PC-3 (cell line): ENCODE measurements at regions not wholly inside any gene's neighbourhood (a gene's known extent, or its start where the extent isn't known, plus 50 kb on each side); places are given as distances from the start of the nearest gene placed in this dataset.

ENCODE experiments used
- ATAC-seq: fragments of 200-7000 bp; cut with Tn5 transposase; 2 replicates; pipeline ENCODE4 v1.9.1; 2020; ENCODE audit warnings: mild to moderate bottlenecking, moderate library complexity
- BruUV-seq: library from RNA; stranded (reverse); fragments of 400-500 nt; replicated peaks from 2 replicates; lab custom pipeline; 2021; lab: Mats Ljungman, UMichigan
- CTCF ChIA-PET: fragments of 300-600 bp; sonication (Branson Sonifier 250); formaldehyde crosslinking; loops from one replicate; lab custom pipeline; 2022; ENCODE audit warnings: antibody characterized with exemption; lab: Charles Lee
- POLR2A ChIA-PET: fragments of 300-600 bp; sonication (Branson Sonifier 250); formaldehyde crosslinking; loops from one replicate; lab custom pipeline; 2022; ENCODE audit warnings: antibody characterized with exemption; ENCODE audit not compliant: unreplicated experiment; lab: Charles Lee
- DNase-seq: peaks from one replicate; pipeline ENCODE4 v3.0.0-alpha.2; 2015
- H2AFZ ChIP-seq: fragments of 300-600 bp; sonication (generic); 2 replicates; pipeline ENCODE4 v1.6.0; 2016; ENCODE audit warnings: antibody characterized with exemption, low read length
- H3F3A ChIP-seq: fragments of 300-600 bp; sonication (generic); one replicate; pipeline ENCODE4 v1.6.0; 2017; ENCODE audit warnings: antibody characterized with exemption, low read length, control low read depth, mild to moderate bottlenecking; ENCODE audit not compliant: unreplicated experiment
- H3K27ac ChIP-seq: fragments of 300-600 bp; sonication (generic); 2 replicates; pipeline ENCODE4 v1.5.1; 2016; ENCODE audit warnings: mild to moderate bottlenecking, low read length
- H3K27me3 ChIP-seq: fragments of 300-600 bp; sonication (generic); 2 replicates; pipeline ENCODE4 v1.6.1; 2016; ENCODE audit warnings: low read length, mixed read lengths
- H3K36me3 ChIP-seq: fragments of 300-600 bp; sonication (generic); 2 replicates; pipeline ENCODE4 v1.6.1; 2016; ENCODE audit warnings: low read depth, mixed run types, low read length, mixed read lengths
- H3K4me1 ChIP-seq: fragments of 300-600 bp; sonication (generic); 2 replicates; pipeline ENCODE4 v1.5.1; 2016; ENCODE audit warnings: low read length; ENCODE audit not compliant: insufficient read depth
- H3K4me2 ChIP-seq: fragments of 300-600 bp; sonication (generic); 2 replicates; pipeline ENCODE4 v1.6.0; 2016; ENCODE audit warnings: low read length
- H3K4me3 ChIP-seq: fragments of 300-600 bp; sonication (generic); 2 replicates; pipeline ENCODE4 v1.5.1; 2016; ENCODE audit warnings: mild to moderate bottlenecking, low read length, mixed read lengths
- H3K79me2 ChIP-seq: fragments of 300-600 bp; sonication (generic); 2 replicates; pipeline ENCODE4 v1.6.1; 2017; ENCODE audit warnings: low read length, mixed read lengths
- H3K9ac ChIP-seq: fragments of 300-600 bp; sonication (generic); 2 replicates; pipeline ENCODE4 v1.6.0; 2016; ENCODE audit warnings: mild to moderate bottlenecking, low read length
- H3K9me2 ChIP-seq: fragments of 300-600 bp; sonication (generic); replicated peaks from 2 replicates; pipeline ENCODE4 v1.6.1; 2016; ENCODE audit warnings: mixed run types, low read length, mixed read lengths
- H3K9me3 ChIP-seq: fragments of 300-600 bp; sonication (generic); 2 replicates; pipeline ENCODE4 v1.6.1; 2016; ENCODE audit warnings: low read length, mixed read lengths
- H4K20me1 ChIP-seq: fragments of 300-600 bp; sonication (generic); 2 replicates; pipeline ENCODE4 v1.6.1; 2016; ENCODE audit warnings: low read length, mixed read lengths
- CTCF ChIP-seq: fragments of 300-600 bp; sonication (generic); conservative IDR thresholded peaks from 2 replicates; pipeline ENCODE4 v1.5.1; 2017; ENCODE audit warnings: antibody characterized with exemption, low read depth, mild to moderate bottlenecking, low read length
- EZH2 ChIP-seq: fragments of 300-600 bp; sonication (generic); IDR thresholded peaks from one replicate; pipeline ENCODE4 v1.6.1; 2017; ENCODE audit warnings: antibody characterized with exemption, mild to moderate bottlenecking, low read length; ENCODE audit not compliant: unreplicated experiment
- EZH2phosphoT487 ChIP-seq: fragments of 300-600 bp; sonication (generic); IDR thresholded peaks from 2 replicates; pipeline ENCODE4 v1.6.1; 2018; ENCODE audit warnings: mild to moderate bottlenecking, antibody characterized with exemption, low read length, borderline replicate concordance
- intact Hi-C: fragments of 100-400 bp; cut with micrococcal nuclease; formaldehyde crosslinking; loops from 2 replicates; pipeline ENCODE4 v1.9.0; 2023

GRCh38 chrX:22534643-22535042 is 261.9 kb downstream of the CBLL2 start:
- no peak overlapping the region for H3K4me3 ChIP-seq
- no peak overlapping the region for H3K9ac ChIP-seq
- TF ChIP-seq CTCF (no peak), EZH2phosphoT487 (no peak), EZH2 (no peak)
- peak; percentile 88 for ATAC-seq
- ChIA-PET POLR2A (no interaction called here), CTCF (no interaction called here)
- peak; percentile 90 for DNase-seq
- no TSS peak for BruUV-seq
- H3K27ac ChIP-seq, result peak overlapping the region; percentile 46
- H4K20me1 ChIP-seq, result no peaks in the 10 kb centered on the region
- no peaks in the 10 kb centered on the region for H3K9me3 ChIP-seq
- 0 out of 2 replicates have a peak overlapping the region, but pooled peaks have one; percentile 18 for H3K4me2 ChIP-seq
- no peaks in the 10 kb centered on the region for H3K79me2 ChIP-seq
- no peak overlapping the region for H2AFZ ChIP-seq
- H3K27me3 ChIP-seq, result no peaks in the 10 kb centered on the region
- peaks cover 32% of the 10 kb centered on the region; the same call in 1 of the 2 replicates for H3K4me1 ChIP-seq
- no peaks in the 10 kb centered on the region for H3K36me3 ChIP-seq
- intact Hi-C loops, result no loop called here
- H3F3A ChIP-seq, result no peaks in the 10 kb centered on the region
- no peaks in the 10 kb centered on the region for H3K9me2 ChIP-seq

- TF ChIP-seq EZH2phosphoT487 (no peak), CTCF (no peak), EZH2 (no peak)
- Histone ChIP-seq H3K27me3 (no peaks in the 10 kb centered on the region), H2AFZ (peak overlapping the region; percentile 10; the same call in 1 of the 2 replicates), H3K4me2 (peak overlapping the region; percentile 3; the same call in 1 of the 2 replicates), H3K4me1 (peaks cover 37% of the 10 kb centered on the region), H4K20me1 (no peaks in the 10 kb centered on the region), H3K9me3 (no peaks in the 10 kb centered on the region), H3K9ac (no peak overlapping the region), H3K79me2 (no peaks in the 10 kb centered on the region), H3F3A (no peaks in the 10 kb centered on the region), H3K9me2 (no peaks in the 10 kb centered on the region), H3K27ac (no peak overlapping the region), H3K4me3 (no peak overlapping the region), H3K36me3 (no peaks in the 10 kb centered on the region)
- intact Hi-C loops, result no loop called here
- no TSS peak for BruUV-seq
- ChIA-PET CTCF (no interaction called here), POLR2A (no interaction called here)
- peak; percentile 22 for DNase-seq
- no peak for ATAC-seq
Observed at GRCh38 chrX:22536746-22537304, 264.1 kb downstream of the CBLL2 start.

GRCh38 chrX:22538580-22538979 is 265.9 kb downstream of the CBLL2 start:
- H3K79me2 ChIP-seq, result no peaks in the 10 kb centered on the region
- ChIA-PET CTCF (no interaction called here), POLR2A (no interaction called here)
- no peak overlapping the region for H3K4me3 ChIP-seq
- TF ChIP-seq CTCF, result no peak
- no peak for TF ChIP-seq EZH2
- no peak for TF ChIP-seq EZH2phosphoT487
- H3K36me3 ChIP-seq, result no peaks in the 10 kb centered on the region
- no peaks in the 10 kb centered on the region for H4K20me1 ChIP-seq
- H3K9me3 ChIP-seq, result no peaks in the 10 kb centered on the region
- no peak overlapping the region for H3K4me2 ChIP-seq
- peak; percentile 77 for ATAC-seq
- H3K4me1 ChIP-seq, result peaks cover 45% of the 10 kb centered on the region
- intact Hi-C loops, result no loop called here
- H3K9ac ChIP-seq, result no peak overlapping the region
- no peak overlapping the region for H2AFZ ChIP-seq
- no peak overlapping the region for H3K27ac ChIP-seq
- no peaks in the 10 kb centered on the region for H3K9me2 ChIP-seq
- peak; percentile 57 for DNase-seq
- no TSS peak for BruUV-seq
- no peaks in the 10 kb centered on the region for H3F3A ChIP-seq
- H3K27me3 ChIP-seq, result no peaks in the 10 kb centered on the region
